AML-193 (cell line): ENCODE measurements at regions not wholly inside any gene's neighbourhood (a gene's known extent, or its start where the extent isn't known, plus 50 kb on each side); places are given as distances from the start of the nearest gene placed in this dataset.
"Not testable (repeated sequence)": the region's sequence is repeated elsewhere in the genome, so short reads cannot be mapped to it uniquely, and the experiment has no call there.

ENCODE experiments used
- DNase-seq, 2 experiments: peaks; one replicate each; lab custom pipeline; 2025; lab: John Stamatoyannopoulos, UW

DNA sequence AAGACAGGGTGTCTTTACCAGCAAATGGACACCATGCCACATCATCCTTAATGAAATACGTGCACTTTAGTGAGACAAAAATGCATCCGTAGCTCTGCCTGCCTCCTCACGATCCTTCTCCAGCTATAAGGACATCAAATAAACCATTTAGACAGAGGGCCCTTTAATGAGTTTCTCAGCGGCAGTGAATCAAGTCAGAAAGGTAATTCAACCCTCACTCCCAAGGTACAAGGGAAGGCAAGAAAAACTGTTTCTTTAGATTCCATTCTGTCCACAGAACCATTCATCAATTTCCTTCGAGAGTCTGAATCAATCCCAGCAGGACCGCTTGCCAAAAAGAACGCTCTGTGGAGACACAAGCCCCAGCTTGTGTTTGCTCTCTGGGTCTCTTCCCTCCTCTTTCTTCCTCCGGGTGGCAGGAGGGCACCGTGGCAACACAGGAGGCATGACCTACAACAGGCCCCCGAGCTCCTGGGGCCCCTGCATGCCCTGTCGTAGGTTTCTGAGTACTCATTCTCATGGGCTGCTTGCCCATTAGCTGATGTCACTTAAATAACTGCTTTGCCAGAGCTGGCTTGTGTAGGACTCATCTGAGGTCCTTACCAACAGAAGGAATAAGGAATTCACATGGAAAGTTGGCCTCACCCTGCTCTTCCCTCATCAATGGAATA, 297.8 kb upstream of the PRKCQ start:
- DNase-seq, result peak in 1 of 2 experiments; percentile 1

- no peak for DNase-seq
These were observed 297.3 kb upstream of the PRKCQ start for GRCh38 chr10:6877336-6877721.

DNA sequence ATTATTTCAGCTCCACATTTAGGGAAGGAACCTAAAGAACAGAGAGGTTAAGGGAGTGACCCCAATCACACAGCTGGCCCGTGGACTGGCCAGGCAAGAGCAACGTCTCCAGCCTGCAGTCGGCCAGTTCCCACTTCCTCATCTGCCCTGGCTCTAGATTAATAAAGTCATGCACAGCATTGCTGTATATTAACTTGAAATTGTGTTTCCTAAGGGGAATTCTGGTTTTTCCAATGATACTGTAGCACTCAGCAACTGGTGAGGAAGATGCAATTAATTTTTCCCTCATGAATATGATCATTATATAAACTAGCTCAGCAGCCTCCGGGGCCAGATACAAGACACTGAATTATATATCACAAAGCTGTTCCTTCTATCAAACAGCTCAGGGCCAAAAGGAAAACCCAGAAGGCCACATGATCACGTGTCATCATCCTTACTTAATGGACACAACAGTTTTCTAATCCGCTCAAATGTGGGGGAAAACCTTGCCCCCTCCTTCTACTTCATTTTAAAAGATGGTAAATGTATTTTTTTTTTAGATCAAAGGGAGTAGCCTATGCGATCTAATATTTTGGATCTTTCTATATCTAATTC, 295.3 kb upstream of the PRKCQ start:
- no peak for DNase-seq

- DNase-seq, result no peak
These were observed 291.1 kb upstream of the PRKCQ start for GRCh38 chr10:6871128-6871527.

GRCh38 chr10:6868036-6868725, 288.1 kb upstream of the PRKCQ start:
- DNase-seq, result no peak

DNA sequence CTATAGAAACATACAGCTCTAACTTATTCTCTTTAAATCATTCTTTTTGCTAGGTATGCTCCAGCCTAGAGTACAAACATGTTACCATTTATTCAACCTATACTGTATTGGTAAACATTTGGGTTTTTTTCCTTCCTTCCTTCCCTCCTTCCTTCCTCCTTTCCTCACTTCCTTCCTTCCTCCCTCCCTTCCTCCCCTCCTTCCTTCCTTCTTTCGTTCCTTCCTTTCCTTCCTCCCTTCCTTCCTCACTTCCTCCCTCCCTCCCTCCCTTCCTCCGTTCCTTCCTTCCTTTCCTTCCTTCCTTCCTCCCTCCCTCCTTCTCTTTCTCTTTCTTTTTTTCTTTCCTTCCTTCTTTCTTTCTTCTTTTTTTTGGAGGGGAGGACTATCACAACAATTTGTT, 286.7 kb upstream of the PRKCQ start:
- DNase-seq, result no peak

- DNase-seq, result no peak
These were observed 284.1 kb upstream of the PRKCQ start for GRCh38 chr10:6864142-6864541.

GRCh38 chr10:6863381-6863780, 283.3 kb upstream of the PRKCQ start:
- DNase-seq, result no peak

DNA sequence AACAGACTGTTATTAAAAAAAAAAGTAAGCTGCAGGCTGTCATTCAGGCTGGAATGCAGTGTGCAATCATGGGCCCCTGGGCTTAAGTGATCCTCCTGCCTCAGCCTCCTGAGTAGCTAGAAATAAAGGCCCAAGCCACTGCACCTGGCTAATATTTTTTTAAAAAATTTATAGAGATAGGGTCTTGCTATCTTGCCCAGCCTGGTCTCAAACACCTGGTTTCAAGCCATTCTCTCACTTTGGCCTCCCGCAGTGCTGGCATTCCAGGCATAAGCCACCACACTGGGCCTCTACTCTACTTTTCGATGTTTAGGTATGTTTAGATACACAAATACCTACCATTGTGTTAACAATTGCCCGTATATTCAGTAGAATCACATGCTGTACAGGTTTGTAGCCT, 270.4 kb upstream of the PRKCQ start:
- no peak for DNase-seq

DNA sequence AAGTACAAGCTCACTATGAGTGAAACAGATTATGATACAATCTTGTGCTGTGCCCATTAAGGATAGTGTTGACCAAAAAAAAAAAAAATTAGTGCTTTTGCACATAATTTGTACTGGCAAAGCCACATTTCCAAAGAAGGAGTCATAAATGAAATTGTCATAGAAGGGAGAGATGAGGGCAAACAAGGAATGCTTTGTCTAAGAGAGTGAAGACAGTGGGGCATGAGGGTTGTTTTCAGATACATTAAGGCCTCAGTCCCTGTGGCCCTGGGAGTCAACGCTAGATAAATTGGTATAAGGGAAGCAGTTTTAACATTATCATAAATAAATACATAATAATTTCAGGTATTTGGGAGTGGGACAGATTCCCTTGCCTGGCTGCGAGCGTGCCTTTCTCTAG, 267.5 kb upstream of the PRKCQ start:
- DNase-seq, result no peak

DNA sequence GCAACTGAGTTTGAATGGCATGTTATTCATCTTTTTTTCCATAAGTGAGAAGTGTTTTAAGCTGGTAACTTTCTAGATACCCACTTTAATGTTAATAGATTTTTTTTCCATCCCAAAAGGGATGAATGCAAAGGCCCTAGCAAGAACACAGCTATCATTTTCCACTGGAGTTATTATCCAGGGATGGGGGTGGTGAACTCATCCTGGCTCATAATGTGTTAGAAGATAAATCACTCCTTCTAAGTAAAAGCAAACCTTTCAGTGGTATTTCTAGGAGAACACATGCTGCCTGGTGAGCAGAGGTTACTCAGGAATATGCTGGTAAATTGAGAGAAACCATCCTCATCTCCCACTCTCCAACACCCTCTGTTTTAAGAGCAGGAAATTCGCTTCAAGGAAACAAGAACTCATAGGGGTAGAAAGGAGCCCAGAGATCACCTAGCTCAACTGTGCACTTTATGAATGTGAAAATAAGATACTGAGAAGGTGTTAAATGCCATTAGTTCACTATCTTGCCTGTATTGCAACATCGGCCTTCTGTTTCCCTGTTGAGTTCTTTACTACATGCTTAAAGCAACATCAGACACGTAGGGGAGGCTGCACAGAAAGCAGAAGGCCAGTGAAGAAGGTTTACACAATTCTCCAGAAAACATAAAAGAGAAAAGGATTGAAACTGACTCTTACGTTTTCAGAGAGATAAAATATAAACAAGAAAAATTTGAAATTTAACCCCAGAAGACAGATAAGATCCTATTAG, 264.0 kb upstream of the PRKCQ start:
- DNase-seq, result peak; percentile 30 to 57

DNA sequence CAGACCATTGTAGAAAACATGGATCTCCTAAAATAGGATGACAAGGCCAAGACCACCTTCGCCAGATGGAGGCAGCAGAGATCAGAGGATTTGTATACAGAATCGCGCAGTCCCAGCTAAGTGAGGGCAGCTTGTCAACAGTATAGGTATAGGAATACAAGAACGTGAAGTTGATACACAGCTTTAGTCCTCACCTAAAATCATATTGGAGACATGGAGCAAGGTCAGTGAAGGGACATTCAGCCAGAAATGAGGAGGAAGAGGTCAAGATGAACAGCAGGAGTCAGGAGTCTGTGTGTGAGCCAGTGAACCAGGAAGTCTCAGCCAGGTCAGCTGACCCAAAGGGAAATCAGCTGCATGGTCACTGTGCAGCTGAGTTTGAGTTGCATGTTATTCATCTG, 263.4 kb upstream of the PRKCQ start:
- DNase-seq, result peak; percentile 45

DNA sequence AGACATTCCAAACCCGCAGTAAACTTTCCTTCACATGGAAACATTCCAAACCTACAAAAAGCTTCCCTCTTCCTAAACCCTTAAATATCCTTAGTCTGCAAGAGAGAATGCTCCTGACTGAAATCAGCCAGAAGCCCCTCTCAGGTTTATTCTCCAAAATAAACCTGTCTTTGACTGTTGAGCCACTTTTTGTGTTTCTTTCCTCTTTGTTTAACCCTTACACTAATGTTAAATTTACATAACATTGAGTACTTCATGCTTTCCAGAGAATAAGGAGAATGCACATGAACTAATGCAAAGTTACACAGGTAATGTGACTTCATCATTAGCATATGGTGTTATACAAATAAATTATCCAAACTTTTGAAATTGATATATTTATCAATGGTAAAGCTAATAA, 262.6 kb upstream of the PRKCQ start:
- no peak for DNase-seq

- DNase-seq, result no peak
These were observed 261.7 kb upstream of the PRKCQ start for GRCh38 chr10:6841761-6842160.

GRCh38 chr10:6840766-6841165, 260.7 kb upstream of the PRKCQ start:
- DNase-seq, result no peak

DNA sequence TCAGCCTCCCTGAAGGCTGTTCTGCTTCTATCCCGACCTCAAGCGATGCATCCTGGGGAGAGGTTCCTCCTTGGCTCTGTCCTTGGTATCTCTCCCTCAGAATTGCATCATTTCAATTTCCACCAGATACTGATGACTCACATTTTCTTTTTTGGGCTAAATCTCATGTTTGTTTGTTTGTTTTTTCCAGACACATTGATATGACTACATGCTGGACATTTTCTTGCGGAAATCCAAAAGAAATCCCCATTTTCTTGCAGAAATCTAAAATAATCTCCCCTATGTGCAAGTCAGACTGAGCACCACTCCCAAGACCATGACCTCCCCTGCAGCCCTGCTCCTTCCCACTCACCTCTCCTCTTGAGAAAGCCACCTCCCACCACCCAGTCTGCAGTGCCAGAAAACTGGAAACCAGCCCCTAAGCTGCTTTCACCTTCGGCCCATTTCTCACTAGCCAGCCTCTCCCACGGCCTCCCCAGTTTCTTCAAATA, 260.2 kb upstream of the PRKCQ start:
- no peak for DNase-seq

DNA sequence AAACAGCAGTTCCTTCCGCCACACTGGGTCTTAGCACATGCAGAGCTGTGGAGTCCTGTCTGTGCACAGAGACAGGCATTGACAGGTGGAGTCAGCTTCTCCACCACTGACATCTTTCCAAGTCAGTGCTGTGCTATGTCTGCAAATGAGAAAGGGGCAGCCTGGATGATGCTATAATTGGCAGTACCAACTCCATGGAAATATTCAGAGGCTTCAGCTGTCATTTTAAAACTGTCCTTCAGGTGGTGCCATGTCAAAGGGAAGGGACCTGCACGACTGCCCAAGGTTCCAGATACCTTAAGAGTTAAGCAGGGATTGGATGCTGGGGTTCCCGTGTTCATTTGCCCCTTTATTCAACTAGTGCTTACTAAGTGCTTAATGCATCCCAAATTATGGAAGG, 258.0 kb upstream of the PRKCQ start:
- peak; percentile 32 to 48 for DNase-seq

- DNase-seq, result no peak
These were observed 253.5 kb upstream of the PRKCQ start for GRCh38 chr10:6833458-6834011.

GRCh38 chr10:6830981-6831380, 250.9 kb upstream of the PRKCQ start:
- not testable (repeated sequence) for DNase-seq

DNA sequence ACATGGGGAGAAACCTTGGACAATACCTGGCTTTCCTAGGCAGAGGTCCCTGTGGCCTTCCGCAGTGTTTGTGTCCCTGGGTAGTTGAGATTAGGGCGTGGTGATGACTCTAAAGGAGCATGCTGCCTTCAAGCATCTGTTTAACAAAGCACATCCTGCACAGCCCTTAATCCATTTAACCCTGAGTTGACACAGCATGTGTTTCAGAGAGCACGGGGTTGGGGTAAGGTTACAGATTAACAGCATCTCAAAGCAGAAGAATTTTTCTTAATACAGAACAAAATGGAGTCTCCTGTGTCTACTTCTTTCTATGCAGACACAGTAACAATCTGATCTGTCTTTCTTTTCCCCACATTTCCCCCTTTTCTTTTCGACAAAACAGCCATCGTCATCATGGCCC, 244.7 kb upstream of the PRKCQ start:
- DNase-seq, result not testable (repeated sequence)

GRCh38 chr10:6823770-6824169, 243.7 kb upstream of the PRKCQ start:
- DNase-seq, result no peak

DNA sequence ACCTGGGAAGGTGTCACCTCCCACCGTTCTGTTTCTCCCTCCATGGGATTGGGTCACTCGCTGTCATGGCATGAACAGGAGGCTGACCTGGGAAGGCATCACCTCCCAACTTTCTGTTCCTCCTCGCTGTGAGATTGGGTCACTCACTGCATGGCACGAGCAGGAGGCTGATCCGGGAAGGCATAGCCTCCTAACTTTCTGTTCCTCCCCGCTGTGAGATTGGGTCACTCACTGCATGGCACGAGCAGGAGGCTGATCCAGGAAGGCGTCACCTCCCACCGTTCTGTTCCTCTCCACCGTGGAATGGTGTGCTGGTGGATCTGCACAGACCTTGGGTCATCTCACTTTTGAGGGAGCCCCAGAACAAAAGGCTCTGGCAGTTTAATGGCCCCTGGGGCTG, 239.2 kb upstream of the PRKCQ start:
- DNase-seq, result no peak
